HG03097 (cell line): ENCODE measurements at regions not wholly inside any gene's neighbourhood (a gene's known extent, or its start where the extent isn't known, plus 50 kb on each side); places are given as distances from the start of the nearest gene placed in this dataset.

Experiments used
- ATAC-seq: cut with Tn5 transposase; IDR thresholded peaks from one replicate; pipeline ENCODE4 v1.9.1; 2021; ENCODE audit not compliant: unreplicated experiment, low FRiP score

- no peak for ATAC-seq
Observed at GRCh38 chr5:89300426-89300970, 417.5 kb upstream of the MEF2C start.

GRCh38 chr5:89299998-89300397 is 417.0 kb upstream of the MEF2C start:
- ATAC-seq = no peak

- ATAC-seq = no peak
Observed at GRCh38 chr5:89297066-89297465, 414.1 kb upstream of the MEF2C start.

- ATAC-seq = no peak
Observed at GRCh38 chr5:89293810-89294209, 410.8 kb upstream of the MEF2C start.

- no peak for ATAC-seq
Observed at GRCh38 chr5:89292487-89292886, 409.5 kb upstream of the MEF2C start.

GRCh38 chr5:89289604-89290003 is 406.6 kb upstream of the MEF2C start:
- ATAC-seq = no peak

- ATAC-seq = no peak
Observed at GRCh38 chr5:89287964-89288363, 405.0 kb upstream of the MEF2C start.

- no peak for ATAC-seq
Observed at GRCh38 chr5:89286320-89286719, 403.3 kb upstream of the MEF2C start.

- ATAC-seq = no peak
Observed at GRCh38 chr5:89283728-89284493, 400.9 kb upstream of the MEF2C start.

- ATAC-seq = no peak
Observed at GRCh38 chr5:89282554-89283510, 399.8 kb upstream of the MEF2C start.

GRCh38 chr5:89281766-89282553 is 399.0 kb upstream of the MEF2C start:
- no peak for ATAC-seq

GRCh38 chr5:89281211-89281610 is 398.2 kb upstream of the MEF2C start:
- no peak for ATAC-seq

- no peak for ATAC-seq
Observed at GRCh38 chr5:89280103-89281037, 397.4 kb upstream of the MEF2C start.

- ATAC-seq = no peak
Observed at GRCh38 chr5:89279391-89280036, 396.5 kb upstream of the MEF2C start.

- no peak for ATAC-seq
Observed at GRCh38 chr5:89277816-89278215, 394.8 kb upstream of the MEF2C start.

GRCh38 chr5:89276566-89277305 is 393.8 kb upstream of the MEF2C start:
- ATAC-seq = no peak

GRCh38 chr5:89275066-89275855 is 392.3 kb upstream of the MEF2C start:
- ATAC-seq = no peak

- no peak for ATAC-seq
Observed at GRCh38 chr5:89273289-89273688, 390.3 kb upstream of the MEF2C start.
